GM18505 (cell line): ENCODE measurements at regions not wholly inside any gene's neighbourhood (a gene's known extent, or its start where the extent isn't known, plus 50 kb on each side); places are given as distances from the start of the nearest gene placed in this dataset.

Experiments
- ATAC-seq: cut with Tn5 transposase; IDR thresholded peaks from one replicate; pipeline ENCODE4 v1.9.1; 2021; ENCODE audit not compliant: unreplicated experiment
- POLR2A ChIP-seq: IDR thresholded peaks from 4 replicates; pipeline ENCODE4 v1.6.1; 2011; ENCODE audit warnings: borderline replicate concordance; ENCODE audit not compliant: insufficient read depth, insufficient read length; ENCODE audit errors: extremely low read depth

DNA sequence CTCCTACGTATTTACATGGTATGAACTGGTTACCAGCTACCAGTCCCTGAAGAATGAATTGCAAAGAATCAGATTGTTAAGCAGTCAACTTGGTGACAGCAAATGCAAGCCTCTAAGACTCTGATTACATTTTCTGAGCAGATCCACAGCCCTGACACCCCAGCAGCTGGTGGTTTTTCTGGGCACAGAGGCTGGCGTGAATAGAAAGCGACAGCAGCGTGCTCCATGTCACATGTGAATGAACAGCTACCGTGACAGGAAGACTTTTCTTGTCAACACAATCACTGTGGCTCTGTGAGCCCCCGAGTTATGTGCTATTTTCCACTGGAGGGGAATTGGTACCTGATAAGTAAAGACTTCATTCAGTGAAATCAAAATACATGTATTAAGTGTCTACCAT lies 93.2 kb upstream of the CBLN2 start:
- no peak for TF ChIP-seq POLR2A
- ATAC-seq, result no peak

DNA sequence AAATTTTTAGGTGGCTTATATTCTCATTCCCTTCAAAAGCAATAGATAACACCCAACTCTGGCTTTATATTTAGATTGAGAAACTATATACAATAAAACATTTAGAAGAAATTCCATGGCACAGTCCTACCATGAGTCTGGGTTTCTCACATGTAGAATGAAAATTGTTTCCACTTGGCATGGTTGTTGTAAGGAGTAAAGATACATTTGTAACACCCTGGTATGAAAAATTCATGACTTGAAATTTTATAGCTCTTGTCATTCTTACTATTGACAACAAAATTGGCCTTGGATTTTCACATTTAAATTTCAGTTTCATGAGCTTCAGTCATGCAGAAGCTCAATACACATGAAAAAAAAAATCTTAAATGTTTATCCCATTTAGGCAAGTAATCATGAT lies 92.5 kb upstream of the CBLN2 start:
- TF ChIP-seq POLR2A, result no peak
- ATAC-seq, result no peak

DNA sequence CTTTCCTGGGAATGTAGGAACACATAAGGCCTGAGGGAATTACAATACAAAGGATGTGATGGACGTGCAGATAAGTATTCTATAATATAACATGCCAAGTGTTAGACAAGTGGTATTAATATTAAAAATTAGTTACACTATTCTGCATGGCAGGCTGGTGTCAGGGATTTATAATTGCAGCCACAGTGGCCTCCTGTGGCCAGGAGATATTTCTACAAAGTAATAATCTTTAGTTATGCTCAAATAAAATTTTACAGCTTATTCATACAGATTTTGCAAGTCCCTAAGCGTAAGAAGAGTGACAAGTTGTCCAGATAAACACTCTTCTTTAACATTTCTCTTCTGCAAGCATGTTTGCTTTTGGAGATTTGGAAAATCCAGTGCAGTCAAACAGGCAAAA lies 90.4 kb upstream of the CBLN2 start:
- no peak for TF ChIP-seq POLR2A
- no peak for ATAC-seq

DNA sequence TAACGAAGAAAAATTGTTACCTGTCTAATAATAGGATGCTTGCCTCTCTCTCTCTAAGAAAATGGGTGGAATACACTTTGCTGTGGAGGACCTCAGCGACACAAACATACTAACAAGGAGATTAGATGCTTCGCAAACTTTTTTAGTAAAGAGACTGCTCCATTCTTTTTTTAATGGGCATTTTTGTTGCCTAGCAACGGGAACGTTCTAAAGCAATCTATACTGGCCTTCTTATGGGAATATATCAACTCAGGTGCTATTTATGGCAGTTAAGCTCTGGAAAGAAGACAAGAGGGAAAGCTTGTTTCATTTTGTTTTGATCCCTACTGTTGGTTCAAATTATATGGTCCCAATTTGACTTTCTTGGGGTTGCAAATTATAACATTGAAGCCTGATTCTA lies 86.8 kb upstream of the CBLN2 start:
- ATAC-seq, result no peak
- no peak for TF ChIP-seq POLR2A

DNA sequence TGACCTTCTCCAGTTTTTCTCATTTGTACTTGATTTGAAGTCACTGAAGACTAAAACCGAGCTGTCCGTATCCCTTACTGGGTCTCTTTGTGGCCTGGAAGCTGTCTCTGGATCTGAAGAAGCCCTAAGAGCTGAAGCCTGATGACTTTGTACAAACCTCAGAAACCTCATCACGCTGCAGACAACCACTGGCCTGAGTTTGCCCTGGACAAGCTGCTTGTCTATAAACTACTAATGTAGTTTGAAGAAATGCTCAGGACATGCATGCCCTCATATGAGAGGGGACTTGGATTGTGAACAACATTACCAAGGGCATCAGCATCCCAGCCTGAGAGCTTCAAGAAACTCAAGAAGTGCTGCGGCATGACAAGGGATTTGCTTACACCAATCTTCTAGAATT lies 79.3 kb upstream of the CBLN2 start:
- TF ChIP-seq POLR2A, result no peak
- ATAC-seq, result no peak

DNA sequence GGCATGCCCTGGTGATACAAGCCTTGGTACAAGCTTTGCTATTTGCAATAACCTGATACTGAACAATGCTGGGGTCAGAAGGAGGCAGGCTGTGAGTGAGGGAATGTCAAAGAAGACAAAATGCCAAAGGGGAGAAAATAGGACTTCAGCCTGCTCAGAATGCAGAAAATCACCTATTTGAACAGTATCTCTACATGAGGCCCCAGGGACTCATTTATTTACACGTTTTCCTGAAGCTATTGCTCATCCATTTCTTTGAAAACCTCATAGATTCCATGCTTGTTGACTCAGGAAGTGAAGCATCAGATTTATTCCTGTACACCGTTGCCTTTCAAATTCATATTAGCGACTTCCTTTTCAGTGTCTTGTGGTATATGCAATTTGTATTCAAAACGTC lies 69.4 kb upstream of the CBLN2 start:
- no peak for ATAC-seq
- TF ChIP-seq POLR2A, result no peak

DNA sequence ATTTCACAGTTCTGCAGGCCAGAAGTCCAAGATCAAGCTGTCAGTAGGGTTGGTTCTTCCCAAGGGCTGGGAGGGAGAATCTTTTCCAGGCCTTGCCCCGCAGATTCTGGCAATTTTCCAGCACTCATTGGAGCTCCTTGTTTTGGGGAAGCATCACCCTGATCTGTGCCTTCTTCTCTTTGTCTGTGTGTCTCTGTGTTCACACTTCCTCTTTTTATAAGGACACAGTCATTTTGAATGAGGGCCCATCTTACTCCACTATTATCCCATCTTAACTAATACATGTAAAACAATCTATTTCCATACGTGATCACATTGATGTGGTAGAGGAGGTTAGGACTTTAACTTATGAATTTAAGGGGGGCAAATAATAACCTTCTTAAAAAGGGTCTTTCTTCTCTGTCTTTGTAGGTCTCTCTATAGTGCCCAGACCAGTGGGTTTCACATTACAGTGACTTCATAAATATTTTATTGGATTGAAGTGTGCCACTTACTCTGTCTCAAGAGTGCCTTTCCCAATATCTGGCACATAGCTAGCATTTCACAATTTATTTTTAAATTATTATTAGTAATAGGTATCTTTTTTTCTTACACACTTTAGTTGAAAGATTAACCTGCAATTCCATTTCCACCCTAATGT lies 68.9 kb upstream of the CBLN2 start:
- no peak for TF ChIP-seq POLR2A
- peak; percentile 80 for ATAC-seq

DNA sequence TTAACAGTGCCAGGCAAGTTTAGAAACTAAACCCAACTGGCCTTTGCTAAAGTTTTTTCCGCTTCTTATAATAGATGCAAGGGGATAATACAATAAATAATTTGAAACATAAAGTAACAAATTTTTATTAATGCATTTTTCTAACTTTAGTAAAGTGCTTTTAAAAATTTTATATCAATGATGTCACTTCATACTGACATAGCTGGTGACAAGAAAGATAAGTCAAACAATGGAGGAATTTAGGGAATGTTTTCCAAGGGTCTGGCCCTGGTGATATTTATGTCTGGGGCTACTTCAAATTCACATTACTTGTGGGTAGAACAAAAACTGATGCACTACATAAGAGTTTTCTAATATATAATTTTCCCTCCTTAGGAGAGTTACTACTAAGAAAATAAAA lies 61.2 kb upstream of the CBLN2 start:
- TF ChIP-seq POLR2A, result no peak
- ATAC-seq, result no peak

DNA sequence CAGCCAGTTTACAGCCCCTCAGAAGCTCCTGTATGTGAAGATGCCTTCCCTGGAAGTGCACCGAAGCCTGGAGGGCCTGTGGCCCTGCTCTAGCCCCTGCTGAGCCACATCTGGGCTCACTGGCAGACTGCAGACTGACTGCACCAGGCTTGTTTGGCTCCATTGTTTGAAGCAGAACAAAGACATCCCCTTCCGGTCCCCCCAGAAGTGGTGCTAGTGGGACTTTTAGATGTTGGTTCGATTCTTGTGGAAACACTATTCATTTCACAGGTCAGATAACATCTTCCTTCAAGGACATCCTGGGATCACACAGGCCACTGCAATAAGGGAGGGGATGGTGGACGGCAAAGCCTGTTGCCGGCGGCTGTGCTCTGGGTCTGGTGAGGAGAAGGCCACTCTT lies 57.8 kb upstream of the CBLN2 start:
- no peak for ATAC-seq

DNA sequence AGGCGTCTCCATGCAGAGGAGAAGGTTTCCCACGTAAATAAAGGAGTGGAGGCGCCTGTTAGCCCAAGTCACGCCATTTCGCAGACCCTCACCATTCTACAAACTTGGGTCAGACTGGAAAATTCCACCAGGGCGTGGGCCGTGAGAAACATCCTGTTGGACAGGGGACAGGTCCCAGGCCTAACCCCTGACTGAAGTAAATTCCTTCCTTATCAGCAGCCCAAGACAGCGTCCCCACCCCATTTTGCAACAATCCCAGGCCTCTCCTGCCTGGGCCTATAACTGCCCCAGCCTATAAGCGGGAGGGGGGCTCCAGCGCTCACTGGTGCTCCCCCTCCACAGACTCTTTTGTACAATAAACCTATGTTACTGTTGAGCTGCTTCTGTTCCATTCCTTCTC lies 57.3 kb upstream of the CBLN2 start:
- no peak for ATAC-seq
- no peak for TF ChIP-seq POLR2A

More for the DNA sequence above, 57.8 kb upstream of the CBLN2 start:
- TF ChIP-seq POLR2A, result no peak
